Stomach smooth muscle (tissue), 2 donors: ENCODE measurements at regions not wholly inside any gene's neighbourhood (a gene's known extent, or its start where the extent isn't known, plus 50 kb on each side); places are given as distances from the start of the nearest gene placed in this dataset.

Source experiments
- H3K27ac ChIP-seq: one replicate; pipeline ENCODE4 v1.7.0; 2013; ENCODE audit warnings: mild to moderate bottlenecking, low read length, inconsistent platforms
- H3K27me3 ChIP-seq, 2 donors: one replicate each; pipeline ENCODE4 v1.7.0; 2013; ENCODE audit warnings: low read length in 2 of 2; ENCODE audit not compliant: insufficient read depth in 2 of 2, control insufficient read depth in 1 of 2
- H3K36me3 ChIP-seq, 2 donors: one replicate each; pipeline ENCODE4 v1.7.0; 2013; ENCODE audit warnings: low read length in 2 of 2; ENCODE audit not compliant: control insufficient read depth in 2 of 2, insufficient read depth in 2 of 2
- H3K4me1 ChIP-seq: one replicate; pipeline ENCODE4 v1.7.0; 2013; ENCODE audit warnings: low read length; ENCODE audit not compliant: control insufficient read depth, insufficient read depth
- H3K4me3 ChIP-seq, 2 donors: one replicate each; pipeline ENCODE4 v1.7.0; 2013; ENCODE audit warnings: low read length in 2 of 2
- H3K9ac ChIP-seq, 2 donors: one replicate each; pipeline ENCODE4 v1.7.0; 2013; ENCODE audit warnings: low read length in 2 of 2, mild to moderate bottlenecking in 1 of 2
- H3K9me3 ChIP-seq, 2 donors: one replicate each; pipeline ENCODE4 v1.7.0; 2013; ENCODE audit warnings: low read length in 2 of 2; ENCODE audit not compliant: control insufficient read depth in 2 of 2
- donor health status: healthy.
- donor health status: Pancreatic carcinoma.

GRCh38 chr4:114087596-114088230, 108.3 kb upstream of the ARSJ start:
- H3K9ac ChIP-seq, result no peak overlapping the region
- H3K9me3 ChIP-seq, result no peaks in the 10 kb centered on the region
- no peak overlapping the region for H3K4me3 ChIP-seq
- H3K36me3 ChIP-seq, result no peaks in the 10 kb centered on the region
- H3K27ac ChIP-seq, result no peak overlapping the region
- H3K4me1 ChIP-seq, result no peaks in the 10 kb centered on the region
- no peaks in the 10 kb centered on the region for H3K27me3 ChIP-seq

GRCh38 chr4:114088481-114088880, 109.0 kb upstream of the ARSJ start:
- Histone ChIP-seq H3K27me3 (no peaks in the 10 kb centered on the region), H3K4me3 (no peak overlapping the region), H3K9me3 (no peaks in the 10 kb centered on the region), H3K36me3 (no peaks in the 10 kb centered on the region), H3K27ac (no peak overlapping the region), H3K4me1 (no peaks in the 10 kb centered on the region), H3K9ac (no peak overlapping the region)

GRCh38 chr4:114091546-114091945, 112.1 kb upstream of the ARSJ start:
- Histone ChIP-seq H3K4me1 (no peaks in the 10 kb centered on the region), H3K36me3 (no peaks in the 10 kb centered on the region), H3K9ac (no peak overlapping the region), H3K4me3 (no peak overlapping the region), H3K9me3 (no peaks in the 10 kb centered on the region), H3K27ac (no peak overlapping the region), H3K27me3 (no peaks in the 10 kb centered on the region)

- H3K4me1 ChIP-seq, result no peaks in the 10 kb centered on the region
- no peak overlapping the region for H3K27ac ChIP-seq
- no peaks in the 10 kb centered on the region for H3K9me3 ChIP-seq
- H3K36me3 ChIP-seq, result no peaks in the 10 kb centered on the region
- no peaks in the 10 kb centered on the region for H3K27me3 ChIP-seq
- no peak overlapping the region for H3K4me3 ChIP-seq
- no peak overlapping the region for H3K9ac ChIP-seq
Measured at GRCh38 chr4:114093221-114093715, 113.8 kb upstream of the ARSJ start.

GRCh38 chr4:114100288-114101031, 121.0 kb upstream of the ARSJ start:
- Histone ChIP-seq H3K9me3 (no peaks in the 10 kb centered on the region), H3K27me3 (no peaks in the 10 kb centered on the region), H3K4me1 (no peaks in the 10 kb centered on the region), H3K4me3 (no peak overlapping the region), H3K9ac (no peak overlapping the region), H3K36me3 (no peaks in the 10 kb centered on the region), H3K27ac (no peak overlapping the region)

- Histone ChIP-seq H3K4me1 (no peaks in the 10 kb centered on the region), H3K27ac (no peak overlapping the region), H3K27me3 (no peaks in the 10 kb centered on the region), H3K36me3 (no peaks in the 10 kb centered on the region), H3K9ac (no peak overlapping the region), H3K4me3 (no peak overlapping the region), H3K9me3 (no peaks in the 10 kb centered on the region)
Measured at GRCh38 chr4:114103908-114104307, 124.5 kb upstream of the ARSJ start.

GRCh38 chr4:114108869-114109268, 129.4 kb upstream of the ARSJ start:
- Histone ChIP-seq H3K9me3 (no peaks in the 10 kb centered on the region), H3K9ac (no peak overlapping the region), H3K27ac (no peak overlapping the region), H3K4me3 (no peak overlapping the region), H3K4me1 (no peaks in the 10 kb centered on the region), H3K27me3 (no peaks in the 10 kb centered on the region), H3K36me3 (no peaks in the 10 kb centered on the region)

GRCh38 chr4:114109776-114110175, 130.3 kb upstream of the ARSJ start:
- Histone ChIP-seq H3K27me3 (no peaks in the 10 kb centered on the region), H3K4me3 (no peak overlapping the region), H3K27ac (no peak overlapping the region), H3K9ac (no peak overlapping the region), H3K36me3 (no peaks in the 10 kb centered on the region), H3K9me3 (no peaks in the 10 kb centered on the region), H3K4me1 (no peaks in the 10 kb centered on the region)

- H3K9me3 ChIP-seq, result no peaks in the 10 kb centered on the region
- H3K27me3 ChIP-seq, result no peaks in the 10 kb centered on the region
- H3K4me3 ChIP-seq, result no peak overlapping the region
- no peak overlapping the region for H3K27ac ChIP-seq
- H3K9ac ChIP-seq, result no peak overlapping the region
- no peaks in the 10 kb centered on the region for H3K4me1 ChIP-seq
- no peaks in the 10 kb centered on the region for H3K36me3 ChIP-seq
Measured at GRCh38 chr4:114115526-114115925, 136.1 kb upstream of the ARSJ start.

GRCh38 chr4:114116861-114117260, 137.4 kb upstream of the ARSJ start:
- H3K9me3 ChIP-seq, result no peaks in the 10 kb centered on the region
- no peaks in the 10 kb centered on the region for H3K36me3 ChIP-seq
- no peak overlapping the region for H3K9ac ChIP-seq
- H3K4me1 ChIP-seq, result no peaks in the 10 kb centered on the region
- H3K4me3 ChIP-seq, result no peak overlapping the region
- H3K27me3 ChIP-seq, result no peaks in the 10 kb centered on the region
- no peak overlapping the region for H3K27ac ChIP-seq

GRCh38 chr4:114121221-114121620, 141.8 kb upstream of the ARSJ start:
- H3K9me3 ChIP-seq, result no peaks in the 10 kb centered on the region
- no peak overlapping the region for H3K4me3 ChIP-seq
- no peak overlapping the region for H3K9ac ChIP-seq
- H3K27ac ChIP-seq, result no peak overlapping the region
- no peaks in the 10 kb centered on the region for H3K4me1 ChIP-seq
- no peaks in the 10 kb centered on the region for H3K36me3 ChIP-seq
- no peaks in the 10 kb centered on the region for H3K27me3 ChIP-seq
